Astrocyte of the cerebellum (primary cell): ENCODE measurements at regions not wholly inside any gene's neighbourhood (a gene's known extent, or its start where the extent isn't known, plus 50 kb on each side); places are given as distances from the start of the nearest gene placed in this dataset.

ENCODE experiments used
- DNase-seq: peaks from one replicate; pipeline ENCODE4 v3.0.0-alpha.2; 2011; ENCODE audit warnings: low read depth
- H3K4me3 ChIP-seq: 2 replicates; pipeline ENCODE4 v1.5.1; 2011; ENCODE audit warnings: mild to moderate bottlenecking, low read depth, low read length, moderate library complexity
- in situ Hi-C: cut with HindIII; loops from 2 replicates; pipeline ENCODE4 v1.10.0; 2017; ENCODE audit warnings: low sequenced_read_pairs
- TF ChIP-seq, protein P1 (sequence below): IDR thresholded peaks from 2 replicates; pipeline ENCODE4 v1.5.1; 2012; ENCODE audit warnings: low read length, low read depth, moderate library complexity, mild to moderate bottlenecking; ENCODE audit errors: missing control alignments

DNA sequence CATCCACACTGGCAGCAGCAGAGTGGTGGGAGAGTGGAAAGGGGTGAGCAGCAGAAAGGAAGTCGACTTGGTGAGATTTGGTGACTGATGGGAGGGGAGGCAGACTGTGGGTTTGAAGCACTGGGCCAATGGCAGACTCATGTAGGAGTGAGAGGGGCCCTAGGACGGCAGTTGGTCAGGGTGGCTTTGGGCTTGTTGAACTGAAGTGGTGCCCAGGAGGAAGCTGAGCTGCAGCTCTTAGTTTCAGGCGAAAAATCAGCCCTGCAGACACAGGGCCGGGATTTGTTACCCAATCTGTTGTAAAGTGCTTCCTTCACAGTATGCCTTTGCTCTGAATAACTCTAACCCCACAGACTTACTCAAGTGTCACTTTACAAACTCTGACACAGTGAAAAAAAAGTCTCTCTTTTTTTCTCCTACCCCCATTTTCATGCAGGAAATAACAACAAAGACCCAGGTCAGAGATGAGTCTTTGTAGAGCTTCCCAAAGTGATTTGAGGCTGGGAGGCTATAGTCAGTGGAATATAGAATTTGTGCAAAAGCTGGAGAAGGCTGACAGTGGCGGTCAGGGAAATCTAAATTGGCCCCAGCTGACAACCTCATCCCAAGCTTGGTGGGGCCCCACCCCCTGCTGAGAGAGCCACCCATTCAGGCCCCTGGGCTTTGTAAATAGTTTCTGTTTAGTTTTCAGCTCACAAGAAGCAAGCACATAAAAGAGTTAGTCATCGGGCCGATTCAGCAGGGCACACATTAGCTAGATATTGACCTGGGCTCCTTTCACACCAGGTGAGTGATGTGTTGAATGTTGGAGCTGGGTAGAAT lies 226.9 kb downstream of the VAPA start:
- no peak overlapping the region for H3K4me3 ChIP-seq
- in situ Hi-C loops: no loop called here
- DNase-seq: no peak
- TF ChIP-seq, protein P1, sequence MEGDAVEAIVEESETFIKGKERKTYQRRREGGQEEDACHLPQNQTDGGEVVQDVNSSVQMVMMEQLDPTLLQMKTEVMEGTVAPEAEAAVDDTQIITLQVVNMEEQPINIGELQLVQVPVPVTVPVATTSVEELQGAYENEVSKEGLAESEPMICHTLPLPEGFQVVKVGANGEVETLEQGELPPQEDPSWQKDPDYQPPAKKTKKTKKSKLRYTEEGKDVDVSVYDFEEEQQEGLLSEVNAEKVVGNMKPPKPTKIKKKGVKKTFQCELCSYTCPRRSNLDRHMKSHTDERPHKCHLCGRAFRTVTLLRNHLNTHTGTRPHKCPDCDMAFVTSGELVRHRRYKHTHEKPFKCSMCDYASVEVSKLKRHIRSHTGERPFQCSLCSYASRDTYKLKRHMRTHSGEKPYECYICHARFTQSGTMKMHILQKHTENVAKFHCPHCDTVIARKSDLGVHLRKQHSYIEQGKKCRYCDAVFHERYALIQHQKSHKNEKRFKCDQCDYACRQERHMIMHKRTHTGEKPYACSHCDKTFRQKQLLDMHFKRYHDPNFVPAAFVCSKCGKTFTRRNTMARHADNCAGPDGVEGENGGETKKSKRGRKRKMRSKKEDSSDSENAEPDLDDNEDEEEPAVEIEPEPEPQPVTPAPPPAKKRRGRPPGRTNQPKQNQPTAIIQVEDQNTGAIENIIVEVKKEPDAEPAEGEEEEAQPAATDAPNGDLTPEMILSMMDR: no peak

DNA sequence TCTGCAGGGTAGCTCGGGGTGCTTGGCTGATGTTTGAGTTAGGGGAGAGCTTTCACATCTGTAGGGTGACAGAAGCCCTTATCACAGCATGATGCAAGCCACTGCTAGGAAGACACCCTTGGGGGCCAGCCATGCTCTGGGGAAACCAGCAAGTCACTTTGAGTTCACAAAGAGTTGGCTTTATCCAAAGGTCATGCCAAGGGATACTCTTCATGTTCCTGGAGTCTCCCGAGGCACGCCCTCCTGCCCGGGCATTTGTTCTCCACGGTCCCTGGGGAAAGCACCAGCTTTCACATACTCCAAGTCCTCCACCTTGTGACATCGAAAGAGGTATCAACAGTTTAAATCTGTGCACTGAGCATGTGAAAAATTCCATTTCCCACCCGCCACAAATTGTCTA lies 227.7 kb downstream of the VAPA start:
- in situ Hi-C loops: no loop called here
- TF ChIP-seq, protein P1: no peak
- no peak for DNase-seq
- no peak overlapping the region for H3K4me3 ChIP-seq

DNA sequence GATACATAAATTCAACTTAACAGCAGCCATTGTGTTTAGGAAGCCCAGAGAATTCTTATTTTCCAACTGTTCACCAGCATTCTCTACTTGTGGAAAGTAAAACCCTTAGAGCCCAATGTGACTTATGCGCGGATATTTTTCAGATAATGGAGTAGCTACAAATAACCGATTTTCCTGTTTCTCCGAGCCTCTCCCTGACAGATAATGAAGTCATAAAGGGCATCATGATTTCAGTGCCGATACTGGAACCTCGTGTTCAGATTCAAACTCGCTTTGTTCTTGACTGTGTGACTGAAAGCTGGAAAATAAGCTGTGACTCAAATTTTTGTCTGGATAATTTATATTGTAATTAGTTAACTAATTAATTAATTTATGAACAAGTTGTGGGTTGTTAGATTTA lies 228.2 kb downstream of the VAPA start:
- in situ Hi-C loops: no loop called here
- TF ChIP-seq, protein P1: no peak
- no peak for DNase-seq
- H3K4me3 ChIP-seq: no peak overlapping the region

DNA sequence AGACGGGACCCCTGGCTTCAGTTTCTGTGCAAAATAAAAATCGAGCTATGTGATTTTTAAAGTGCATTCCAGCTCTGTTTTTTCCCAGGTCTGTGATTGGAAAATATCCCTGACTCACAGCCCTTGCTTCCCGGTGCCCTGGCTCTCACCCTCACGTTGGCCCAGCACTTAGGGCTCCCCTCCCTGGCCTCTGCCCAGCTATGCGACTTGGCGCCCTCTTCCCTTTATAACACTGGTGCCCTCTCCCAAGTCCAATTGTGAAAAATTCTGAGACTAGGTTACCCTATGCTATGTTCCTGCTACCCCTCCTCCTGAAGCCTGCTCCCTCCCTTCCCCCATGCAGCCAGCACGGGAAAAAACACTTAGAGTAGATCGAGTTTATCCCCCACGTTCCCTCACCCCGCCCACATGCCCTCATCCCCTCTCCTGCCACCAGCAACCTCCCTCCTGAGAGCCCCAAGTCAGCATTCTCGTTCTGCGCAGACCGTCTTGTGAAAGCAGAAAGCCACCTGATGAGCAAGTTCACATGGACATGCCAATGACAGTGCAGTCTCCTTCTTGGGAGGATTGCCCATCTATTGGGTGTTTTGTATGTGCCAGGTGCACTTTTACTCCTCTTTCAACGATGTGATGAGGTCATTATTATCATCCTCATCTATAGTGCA lies 228.8 kb downstream of the VAPA start:
- in situ Hi-C loops: no loop called here
- no peak for DNase-seq
- no peak overlapping the region for H3K4me3 ChIP-seq
- TF ChIP-seq, protein P1: no peak

DNA sequence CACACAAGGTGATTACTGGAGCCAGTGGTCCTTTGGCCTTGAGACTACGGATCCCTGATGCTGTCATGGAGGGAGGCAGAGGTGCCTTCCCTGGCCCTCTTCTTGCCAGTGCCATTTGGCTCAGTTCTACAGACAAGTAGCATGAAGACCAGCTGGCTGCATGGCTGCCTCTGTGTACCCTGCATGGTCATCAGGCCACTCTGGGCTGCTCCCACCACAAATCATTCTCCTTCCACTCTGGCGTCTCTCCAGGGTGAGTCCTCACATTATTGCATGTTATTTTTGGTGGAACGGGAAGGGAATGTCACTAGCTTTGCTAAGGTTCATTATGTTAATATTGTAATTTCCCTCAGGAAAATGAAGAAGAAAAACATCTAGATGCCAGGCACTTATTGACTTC lies 229.8 kb downstream of the VAPA start:
- in situ Hi-C loops: no loop called here
- H3K4me3 ChIP-seq: no peak overlapping the region
- DNase-seq: no peak
- TF ChIP-seq, protein P1: no peak

DNA sequence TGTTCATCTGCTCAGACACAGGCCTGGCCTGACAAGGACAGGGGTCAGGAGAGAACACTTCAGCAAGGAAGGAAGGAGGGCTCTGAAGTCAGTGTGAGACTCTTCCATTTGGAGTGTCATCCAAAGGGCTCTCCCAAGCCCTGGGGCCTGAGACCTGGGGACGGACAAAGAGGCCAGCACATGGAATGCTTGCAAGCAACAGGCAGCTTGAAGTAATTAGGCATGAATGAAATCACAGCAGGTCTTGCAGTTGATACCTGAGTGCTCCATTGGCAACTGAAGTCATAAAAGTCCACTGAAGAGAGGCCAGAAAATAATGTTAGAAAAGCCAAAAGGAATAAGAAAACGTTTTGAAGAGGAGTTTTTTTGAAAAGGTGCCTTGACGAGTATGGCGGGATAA lies 231.7 kb downstream of the VAPA start:
- no peak for DNase-seq
- no peak overlapping the region for H3K4me3 ChIP-seq
- TF ChIP-seq, protein P1: no peak
- in situ Hi-C loops: no loop called here
